ENCODE measurements at regions not wholly inside any gene's neighbourhood (a gene's known extent, or its start where the extent isn't known, plus 50 kb on each side); places are given as distances from the start of the nearest gene placed in this dataset.

DNA sequence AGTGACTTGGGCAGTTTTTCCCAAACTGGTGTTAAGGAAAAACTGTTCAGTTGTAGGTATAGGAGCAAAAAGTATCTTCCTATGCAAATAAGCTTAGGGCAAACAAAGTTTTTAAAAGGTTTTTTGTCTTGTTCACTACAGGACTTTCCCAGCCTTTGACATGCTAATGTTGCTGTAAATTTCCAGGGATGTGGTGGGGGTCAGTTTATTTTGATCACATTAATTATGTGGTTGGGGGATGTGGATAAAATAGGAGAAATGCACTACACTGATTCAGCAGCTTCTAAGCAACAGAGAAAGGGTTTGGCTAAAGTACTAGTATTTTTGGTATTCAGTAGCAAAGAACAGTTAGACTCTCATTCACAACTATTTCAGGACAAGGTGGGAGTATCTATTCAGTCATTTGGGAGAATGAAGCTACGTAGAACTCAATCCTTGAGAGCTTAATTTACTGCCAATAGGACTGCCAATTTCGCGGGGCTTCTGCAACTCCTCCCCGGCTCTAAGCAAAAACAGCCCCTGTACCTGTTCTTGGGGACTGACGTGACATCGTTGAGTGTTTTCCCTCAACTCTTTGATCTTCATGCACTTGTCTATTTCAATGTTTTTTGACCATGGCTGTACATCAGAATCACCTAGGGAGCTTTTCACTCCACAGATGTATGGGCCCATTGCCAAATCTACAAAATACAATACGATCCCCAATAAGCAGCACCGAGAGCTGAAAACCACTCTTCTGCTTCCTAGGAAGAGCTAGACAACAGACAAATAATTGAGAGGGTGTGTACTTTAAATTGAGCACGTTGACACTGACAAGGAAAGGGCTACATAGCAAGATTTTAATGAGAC lies 94.8 kb upstream of the NHSL1 start:
- H3K9me3 ChIP-seq: no peaks in the 10 kb centered on the region
- no peak for DNase-seq
- CTCF ChIA-PET: interaction anchor here (1.1 kb wide), 1 partner anchor 478 kb away, joined by 4 read pairs; no protein-coding TSS in a partner anchor
- H3K27ac Mint-ChIP-seq (ENCODE audit: unreplicated experiment): peak overlapping the region; percentile 42
- no peak overlapping the region for H3K4me3 Mint-ChIP-seq (ENCODE audit: unreplicated experiment)
- peaks cover 13% of the 10 kb centered on the region; the same call in 1 of the 2 replicates for H3K4me1 ChIP-seq
- intact Hi-C loops (cut with micrococcal nuclease; ENCODE audit: unreplicated experiment): loop anchor here (5.0 kb wide), 1 partner anchor 307 kb away; no protein-coding TSS in a partner anchor
- no peaks in the 10 kb centered on the region for H3K27me3 Mint-ChIP-seq (ENCODE audit: insufficient read depth, unreplicated experiment)
- H3K4me3 ChIP-seq (ENCODE audit: low read depth, low read length): no peak overlapping the region
- no peaks in the 10 kb centered on the region for H3K36me3 Mint-ChIP-seq (ENCODE audit: insufficient read depth, unreplicated experiment)
- no peaks in the 10 kb centered on the region for H3K36me3 ChIP-seq (ENCODE audit: control insufficient read depth, insufficient read depth, low read length)
- TF ChIP-seq, protein P1, sequence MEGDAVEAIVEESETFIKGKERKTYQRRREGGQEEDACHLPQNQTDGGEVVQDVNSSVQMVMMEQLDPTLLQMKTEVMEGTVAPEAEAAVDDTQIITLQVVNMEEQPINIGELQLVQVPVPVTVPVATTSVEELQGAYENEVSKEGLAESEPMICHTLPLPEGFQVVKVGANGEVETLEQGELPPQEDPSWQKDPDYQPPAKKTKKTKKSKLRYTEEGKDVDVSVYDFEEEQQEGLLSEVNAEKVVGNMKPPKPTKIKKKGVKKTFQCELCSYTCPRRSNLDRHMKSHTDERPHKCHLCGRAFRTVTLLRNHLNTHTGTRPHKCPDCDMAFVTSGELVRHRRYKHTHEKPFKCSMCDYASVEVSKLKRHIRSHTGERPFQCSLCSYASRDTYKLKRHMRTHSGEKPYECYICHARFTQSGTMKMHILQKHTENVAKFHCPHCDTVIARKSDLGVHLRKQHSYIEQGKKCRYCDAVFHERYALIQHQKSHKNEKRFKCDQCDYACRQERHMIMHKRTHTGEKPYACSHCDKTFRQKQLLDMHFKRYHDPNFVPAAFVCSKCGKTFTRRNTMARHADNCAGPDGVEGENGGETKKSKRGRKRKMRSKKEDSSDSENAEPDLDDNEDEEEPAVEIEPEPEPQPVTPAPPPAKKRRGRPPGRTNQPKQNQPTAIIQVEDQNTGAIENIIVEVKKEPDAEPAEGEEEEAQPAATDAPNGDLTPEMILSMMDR (IDR thresholded peaks at IDR 0.05; ENCODE audit: insufficient read depth in 1 of 2, low read depth in 1 of 2, low read length in 1 of 2, severe bottlenecking in 1 of 2, unreplicated experiment in 1 of 2): no peak
- H3K4me1 Mint-ChIP-seq (ENCODE audit: low read depth, unreplicated experiment): peaks cover 22% of the 10 kb centered on the region
- BruUV-seq (replicated peaks): no TSS peak
- no peaks in the 10 kb centered on the region for H3K9me3 Mint-ChIP-seq (ENCODE audit: unreplicated experiment)
- POLR2A ChIA-PET: interaction anchor here (0.5 kb wide), 1 partner anchor 99 kb away, joined by 3 read pairs; no protein-coding TSS in a partner anchor
- no peaks in the 10 kb centered on the region for H3K27me3 ChIP-seq (replicated peaks; ENCODE audit: control insufficient read depth, insufficient read depth, low read length)

DNA sequence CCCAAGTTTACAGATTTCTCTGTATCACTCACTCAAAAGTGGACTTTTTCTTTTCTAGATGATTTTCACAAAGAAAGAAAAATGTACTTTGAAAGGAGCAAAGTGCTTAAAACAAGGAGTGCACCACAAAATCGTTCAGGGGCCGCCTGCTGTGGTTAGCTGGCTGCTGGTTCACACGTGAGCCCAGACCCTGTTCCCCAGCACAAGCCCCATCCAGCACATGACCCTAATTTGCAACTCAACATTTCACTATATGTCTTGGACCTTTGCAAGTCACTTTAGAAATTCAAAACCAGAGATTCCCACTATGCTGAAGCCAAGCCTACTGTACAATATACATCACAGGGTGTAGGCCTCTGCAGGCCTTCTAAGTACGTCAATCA lies 95.5 kb upstream of the NHSL1 start:
- no peak for DNase-seq
- no TSS peak for BruUV-seq (replicated peaks)

DNA sequence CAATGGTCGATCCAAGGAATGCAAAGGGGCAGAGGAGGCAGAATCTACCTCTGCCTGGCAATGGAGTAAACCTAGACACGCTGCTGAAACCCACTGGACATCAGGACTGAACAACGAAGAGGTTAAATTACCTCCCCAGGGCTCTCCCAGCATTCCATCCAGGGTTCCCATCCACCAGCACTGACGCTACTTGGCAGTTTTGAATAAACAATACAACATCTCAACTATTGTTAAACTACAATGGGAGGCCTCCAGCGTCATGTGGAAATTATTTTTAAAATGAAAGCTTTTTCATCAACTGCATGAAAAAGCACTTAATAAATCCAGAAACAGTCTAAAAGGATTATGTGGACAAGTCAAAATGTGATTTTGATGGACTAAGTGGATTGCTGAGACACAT lies 96.8 kb upstream of the NHSL1 start:
- POLR2A ChIA-PET: no interaction called here
- TF ChIP-seq, protein P1 (IDR thresholded peaks at IDR 0.05; ENCODE audit: insufficient read depth in 1 of 2, low read depth in 1 of 2, low read length in 1 of 2, severe bottlenecking in 1 of 2, unreplicated experiment in 1 of 2): no peak
- H3K27me3 ChIP-seq (replicated peaks; ENCODE audit: control insufficient read depth, insufficient read depth, low read length): no peaks in the 10 kb centered on the region
- CTCF ChIA-PET: no interaction called here
- Mint-ChIP-seq H3K4me1 (ENCODE audit: low read depth, unreplicated experiment) (peaks cover 16% of the 10 kb centered on the region), H3K9me3 (ENCODE audit: unreplicated experiment) (no peaks in the 10 kb centered on the region), H3K27me3 (ENCODE audit: insufficient read depth, unreplicated experiment) (no peaks in the 10 kb centered on the region), H3K36me3 (ENCODE audit: insufficient read depth, unreplicated experiment) (no peaks in the 10 kb centered on the region), H3K4me3 (ENCODE audit: unreplicated experiment) (no peak overlapping the region), H3K27ac (ENCODE audit: unreplicated experiment) (no peak overlapping the region)
- H3K36me3 ChIP-seq (ENCODE audit: control insufficient read depth, insufficient read depth, low read length): no peaks in the 10 kb centered on the region
- no peaks in the 10 kb centered on the region for H3K9me3 ChIP-seq
- no peak for DNase-seq
- intact Hi-C loops (cut with micrococcal nuclease; ENCODE audit: unreplicated experiment): no loop called here
- H3K4me1 ChIP-seq: peaks cover 13% of the 10 kb centered on the region; the same call in 1 of the 2 replicates
- no TSS peak for BruUV-seq (replicated peaks)
- no peak overlapping the region for H3K4me3 ChIP-seq (ENCODE audit: low read depth, low read length)

More for the DNA sequence above, 95.5 kb upstream of the NHSL1 start:
- H3K4me1 ChIP-seq: peaks cover 13% of the 10 kb centered on the region; the same call in 1 of the 2 replicates
- no peak overlapping the region for H3K4me3 Mint-ChIP-seq (ENCODE audit: unreplicated experiment)
- TF ChIP-seq, protein P1 (IDR thresholded peaks at IDR 0.05; ENCODE audit: insufficient read depth in 1 of 2, low read depth in 1 of 2, low read length in 1 of 2, severe bottlenecking in 1 of 2, unreplicated experiment in 1 of 2): no peak
- no peaks in the 10 kb centered on the region for H3K36me3 ChIP-seq (ENCODE audit: control insufficient read depth, insufficient read depth, low read length)
- POLR2A ChIA-PET: no interaction called here
- H3K4me1 Mint-ChIP-seq (ENCODE audit: low read depth, unreplicated experiment): peaks cover 17% of the 10 kb centered on the region
- no peak overlapping the region for H3K27ac Mint-ChIP-seq (ENCODE audit: unreplicated experiment)
- H3K9me3 ChIP-seq: no peaks in the 10 kb centered on the region
- no peak overlapping the region for H3K4me3 ChIP-seq (ENCODE audit: low read depth, low read length)
- H3K27me3 ChIP-seq (replicated peaks; ENCODE audit: control insufficient read depth, insufficient read depth, low read length): no peaks in the 10 kb centered on the region
- no peaks in the 10 kb centered on the region for H3K36me3 Mint-ChIP-seq (ENCODE audit: insufficient read depth, unreplicated experiment)
- H3K9me3 Mint-ChIP-seq (ENCODE audit: unreplicated experiment): no peaks in the 10 kb centered on the region
- CTCF ChIA-PET: interaction anchor here (1.1 kb wide), 1 partner anchor 479 kb away, joined by 4 read pairs; no protein-coding TSS in a partner anchor
- intact Hi-C loops (cut with micrococcal nuclease; ENCODE audit: unreplicated experiment): loop anchor here (5.0 kb wide), 1 partner anchor 307 kb away; no protein-coding TSS in a partner anchor
- H3K27me3 Mint-ChIP-seq (ENCODE audit: insufficient read depth, unreplicated experiment): no peaks in the 10 kb centered on the region

Measured in Caco-2 (cell line).